HCT116 (cell line): ENCODE measurements at regions not wholly inside any gene's neighbourhood (a gene's known extent, or its start where the extent isn't known, plus 50 kb on each side); places are given as distances from the start of the nearest gene placed in this dataset.

Experiments used
- ATAC-seq: fragments of 200-7000 bp; cut with Tn5 transposase; 2 replicates; pipeline ENCODE4 v1.9.1; 2020; ENCODE audit warnings: mild to moderate bottlenecking, moderate library complexity
- BruUV-seq: library from RNA; stranded (reverse); fragments of 400-500 nt; replicated peaks from 2 replicates; lab custom pipeline; 2021; lab: Mats Ljungman, UMichigan
- CTCF ChIA-PET: fragments of 300-600 bp; sonication (Branson Sonifier 250); formaldehyde crosslinking; loops from one replicate; lab custom pipeline; 2021; ENCODE audit warnings: antibody characterized with exemption; lab: Charles Lee
- POLR2A ChIA-PET: fragments of 300-600, 350-600 bp; sonication (Branson Sonifier 250); formaldehyde crosslinking; loops from one replicate; lab custom pipeline; 2021; ENCODE audit warnings: antibody characterized with exemption; lab: Charles Lee
- RAD21 ChIA-PET, 2 experiments: fragments of 300-600 bp; sonication (Branson Sonifier 250); formaldehyde crosslinking; loops; one replicate each; lab custom pipeline; 2023; ENCODE audit warnings: low total read pairs in 2 of 2; ENCODE audit not compliant: uncharacterized antibody in 2 of 2, unreplicated experiment in 2 of 2, low non-redundant PET in 1 of 2; lab: Charles Lee
- DNase-seq: peaks from one replicate; pipeline ENCODE4 v3.0.0-alpha.2; 2010; ENCODE audit warnings: low read depth, low spot score
- H2AFZ ChIP-seq: fragments of 200-600 bp; shearing (Covaris generic), sonication (generic); 2 replicates; pipeline ENCODE4 v1.6.1; 2017; ENCODE audit warnings: low read depth, mixed run types, mixed read lengths, antibody characterized with exemption, low read length; ENCODE audit not compliant: poor library complexity, severe bottlenecking
- H3K27ac ChIP-seq: 2 replicates; pipeline ENCODE4 v1.5.1; 2012; ENCODE audit warnings: low read depth, low read length
- H3K27me3 ChIP-seq: fragments of 200-600 bp; sonication (generic); 2 replicates; pipeline ENCODE4 v1.6.1; 2016; ENCODE audit warnings: mixed run types, low read length, mixed read lengths; ENCODE audit not compliant: insufficient read depth
- H3K36me3 ChIP-seq, 2 experiments: fragments of 200-500 bp in 1 of 2; fragments of 200-600 bp in 1 of 2; sonication (Bioruptor generic) in 1 of 2; sonication (generic) in 1 of 2; 2 replicates each; pipeline versions ENCODE4 v1.5.1 to v1.6.1; 2014 to 2016; ENCODE audit warnings: low read length in 2 of 2, inconsistent platforms in 1 of 2, mixed read lengths in 1 of 2, mixed run types in 1 of 2; ENCODE audit not compliant: insufficient read depth in 2 of 2, control insufficient read depth in 1 of 2
- H3K4me1 ChIP-seq, 2 experiments: fragments of 200-600 bp in 1 of 2; sonication (generic) in 1 of 2; 2 replicates each; pipeline versions ENCODE4 v1.5.1 to v1.6.1; 2012 to 2017; ENCODE audit warnings: low read length in 2 of 2, inconsistent platforms in 1 of 2, mild to moderate bottlenecking in 1 of 2, mixed read lengths in 1 of 2, mixed run types in 1 of 2, moderate library complexity in 1 of 2; ENCODE audit not compliant: insufficient read depth in 2 of 2, control insufficient read depth in 1 of 2
- H3K4me2 ChIP-seq: fragments of 200-600 bp; sonication (generic); 2 replicates; pipeline ENCODE4 v1.6.1; 2017; ENCODE audit warnings: mixed run types, low read length, mixed read lengths
- H3K4me3 ChIP-seq, 2 experiments: fragments of 200-600 bp in 1 of 2; sonication (generic) in 1 of 2; replicated peaks in 1 of 2; 2 replicates each; pipeline ENCODE4 v1.5.1; 2011 to 2016; ENCODE audit warnings: low read length in 2 of 2, control low read depth in 1 of 2, low read depth in 1 of 2, mild to moderate bottlenecking in 1 of 2, mixed read lengths in 1 of 2, mixed run types in 1 of 2
- H3K79me2 ChIP-seq: fragments of 200-600 bp; sonication (generic); 2 replicates; pipeline ENCODE4 v1.6.1; 2017; ENCODE audit warnings: mild to moderate bottlenecking, mixed run types, low read length, moderate library complexity, mixed read lengths; ENCODE audit not compliant: insufficient read depth
- H3K9ac ChIP-seq: fragments of 200-600 bp; sonication (generic); 2 replicates; pipeline ENCODE4 v1.6.1; 2016; ENCODE audit warnings: low read length, mixed read lengths
- H3K9me2 ChIP-seq: fragments of 200-600 bp; sonication (generic), shearing (Covaris generic); 2 replicates; pipeline ENCODE4 v1.6.1; 2017; ENCODE audit warnings: mixed run types, mild to moderate bottlenecking, moderate library complexity; ENCODE audit not compliant: insufficient read depth
- H3K9me3 ChIP-seq, 2 experiments: fragments of 200-500 bp in 1 of 2; fragments of 200-600 bp in 1 of 2; sonication (Bioruptor generic) in 1 of 2; sonication (generic) in 1 of 2; 2 replicates each; pipeline ENCODE4 v1.6.1; 2014 to 2017; ENCODE audit warnings: low read length in 2 of 2, mixed read lengths in 2 of 2, inconsistent platforms in 1 of 2, low read depth in 1 of 2, mild to moderate bottlenecking in 1 of 2, mixed run types in 1 of 2, moderate library complexity in 1 of 2; ENCODE audit not compliant: control insufficient read depth in 1 of 2, insufficient read depth in 1 of 2
- H4K20me1 ChIP-seq: fragments of 200-600 bp; sonication (generic), shearing (Covaris generic); 2 replicates; pipeline ENCODE4 v1.6.1; 2017; ENCODE audit warnings: mixed run types, mild to moderate bottlenecking, moderate library complexity; ENCODE audit not compliant: insufficient read depth
- ATF3 ChIP-seq: IDR thresholded peaks from 2 replicates; pipeline ENCODE4 v1.6.1; 2012
- CEBPB ChIP-seq: IDR thresholded peaks from 2 replicates; pipeline ENCODE4 v1.6.1; 2012; ENCODE audit warnings: low read depth
- EZH2phosphoT487 ChIP-seq: fragments of 200-600 bp; IDR thresholded peaks from 2 replicates; pipeline ENCODE4 v1.6.1; 2018; ENCODE audit warnings: antibody characterized with exemption, borderline replicate concordance
- MAX ChIP-seq: IDR thresholded peaks from 2 replicates; pipeline ENCODE4 v1.6.1; 2012
- RAD21 ChIP-seq: IDR thresholded peaks from 2 replicates; pipeline ENCODE4 v1.6.1; 2012; ENCODE audit warnings: low read depth, mild to moderate bottlenecking
- REST ChIP-seq: IDR thresholded peaks from 2 replicates; pipeline ENCODE4 v1.6.1; 2012; ENCODE audit warnings: low read depth
- SIN3A ChIP-seq: IDR thresholded peaks from 2 replicates; pipeline ENCODE4 v1.6.1; 2012; ENCODE audit warnings: low read depth
- SP1 ChIP-seq: IDR thresholded peaks from 2 replicates; pipeline ENCODE4 v1.6.1; 2012; ENCODE audit warnings: low read depth
- YY1 ChIP-seq: IDR thresholded peaks from 2 replicates; pipeline ENCODE4 v1.6.1; 2011; ENCODE audit warnings: low read length, low read depth, moderate library complexity, mild to moderate bottlenecking; ENCODE audit not compliant: insufficient replicate concordance; ENCODE audit errors: extremely low read depth
- ZBTB33 ChIP-seq: IDR thresholded peaks from 2 replicates; pipeline ENCODE4 v1.6.1; 2011; ENCODE audit warnings: mild to moderate bottlenecking, low read length, moderate library complexity; ENCODE audit not compliant: insufficient replicate concordance; ENCODE audit errors: extremely low read depth
- ZNF274 ChIP-seq: fragments of 200-500 bp; sonication (Bioruptor generic); IDR thresholded peaks from 2 replicates; pipeline ENCODE4 v1.6.1; 2014; ENCODE audit warnings: mild to moderate bottlenecking, low read depth, low read length, inconsistent platforms
- intact Hi-C: fragments of 100-400 bp; cut with micrococcal nuclease; formaldehyde crosslinking; loops from 2 replicates; pipeline ENCODE4 v1.10.0; 2022

- Histone ChIP-seq H3K9ac (no peak overlapping the region), H3K36me3 (no peaks in the 10 kb centered on the region), H3K9me3 (no peaks in the 10 kb centered on the region), H3K27ac (no peak overlapping the region), H3K4me2 (no peak overlapping the region), H3K9me2 (no peaks in the 10 kb centered on the region), H3K79me2 (no peaks in the 10 kb centered on the region), H3K4me1 (no peaks in the 10 kb centered on the region), H2AFZ (no peak overlapping the region), H3K27me3 (no peaks in the 10 kb centered on the region), H4K20me1 (no peaks in the 10 kb centered on the region), H3K4me3 (no peak overlapping the region)
- ChIA-PET CTCF (interaction anchor here (2.1 kb wide), 1 partner anchor 12 kb away, joined by 13 read pairs; no protein-coding TSS in a partner anchor), POLR2A (no interaction called here), RAD21 (no interaction called here)
- no TSS peak for BruUV-seq
- intact Hi-C loops, result loop anchor here (5.0 to 10.0 kb wide), 2 partner anchors 1635 to 1668 kb away; no protein-coding TSS in a partner anchor
- ATAC-seq, result no peak
- TF ChIP-seq SP1 (no peak), ZNF274 (no peak), ZBTB33 (no peak), SIN3A (no peak), MAX (no peak), RAD21 (no peak), ATF3 (no peak), REST (no peak), EZH2phosphoT487 (no peak), YY1 (no peak), CEBPB (no peak)
- no peak for DNase-seq
Observed at GRCh38 chr7:72492461-72493065, 80.4 kb upstream of the CALN1 start.
